Testis (tissue), 2 donors: ENCODE measurements at regions not wholly inside any gene's neighbourhood (a gene's known extent, or its start where the extent isn't known, plus 50 kb on each side); places are given as distances from the start of the nearest gene placed in this dataset.

Experiments
- CTCF ChIP-seq, 3 experiments: fragments of 450-650 bp in 2 of 3; fragments of 200-600 bp in 1 of 3; sonication (generic) in 1 of 3; IDR thresholded peaks; one replicate each; pipeline ENCODE4 v1.5.1; 2016 to 2019; ENCODE audit warnings: antibody characterized with exemption in 3 of 3, mild to moderate bottlenecking in 2 of 3, moderate library complexity in 1 of 3
- POLR2A ChIP-seq: fragments of 450-650 bp; IDR thresholded peaks from one replicate; pipeline ENCODE4 v1.6.1; 2017; ENCODE audit warnings: antibody characterized with exemption, mild to moderate bottlenecking, moderate library complexity

DNA sequence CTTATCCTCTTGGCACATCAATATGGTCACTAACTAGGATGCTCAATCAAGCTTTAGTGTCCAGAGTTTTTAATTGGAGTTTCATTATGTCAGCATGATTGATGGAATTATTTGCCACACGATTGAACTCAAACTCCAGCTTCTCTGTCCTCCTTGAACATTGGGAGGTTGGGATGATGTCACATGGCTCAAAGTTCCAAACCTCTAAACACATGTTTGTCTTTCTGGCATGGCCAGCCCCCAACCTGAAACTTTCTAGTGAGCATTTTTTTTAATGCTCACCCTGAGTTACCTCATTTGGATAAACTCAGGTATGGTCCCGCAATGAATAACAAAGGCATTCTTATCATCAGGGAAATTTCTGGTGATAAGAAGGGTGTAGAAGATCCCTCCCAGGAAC, 86.0 kb downstream of the RHOU start:
- TF ChIP-seq CTCF (IDR thresholded peaks at IDR 0.05) (no peak), POLR2A (no peak)
